ENCODE measurements at regions not wholly inside any gene's neighbourhood (a gene's known extent, or its start where the extent isn't known, plus 50 kb on each side); places are given as distances from the start of the nearest gene placed in this dataset.

DNA sequence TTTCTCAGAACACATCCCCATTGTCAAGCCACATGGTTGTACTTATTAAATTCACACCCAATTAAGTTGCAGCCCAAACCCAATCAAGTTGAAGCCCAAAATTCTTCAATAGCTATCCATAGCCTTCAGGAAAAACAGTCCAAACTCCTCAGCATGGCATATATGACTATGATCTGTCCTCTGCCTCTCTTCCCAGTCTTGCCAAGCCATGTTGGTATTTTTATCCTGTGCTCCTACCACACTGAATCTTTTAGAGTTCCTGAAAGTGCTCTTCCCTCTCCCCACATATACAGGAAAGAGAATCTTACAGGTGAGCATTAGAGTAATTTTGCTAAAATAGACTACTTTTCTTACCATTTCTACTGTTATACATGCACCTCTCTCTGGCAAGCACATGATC, 834.9 kb downstream of the RPS29 start:
- Histone ChIP-seq H3K9me3 (no peaks in the 10 kb centered on the region), H3K4me3 (no peak overlapping the region), H3K36me3 (no peaks in the 10 kb centered on the region), H3K4me1 (ENCODE audit: insufficient read depth) (no peaks in the 10 kb centered on the region), H3K27me3 (no peaks in the 10 kb centered on the region), H3K27ac (no peak overlapping the region)
- TF ChIP-seq, protein P1, sequence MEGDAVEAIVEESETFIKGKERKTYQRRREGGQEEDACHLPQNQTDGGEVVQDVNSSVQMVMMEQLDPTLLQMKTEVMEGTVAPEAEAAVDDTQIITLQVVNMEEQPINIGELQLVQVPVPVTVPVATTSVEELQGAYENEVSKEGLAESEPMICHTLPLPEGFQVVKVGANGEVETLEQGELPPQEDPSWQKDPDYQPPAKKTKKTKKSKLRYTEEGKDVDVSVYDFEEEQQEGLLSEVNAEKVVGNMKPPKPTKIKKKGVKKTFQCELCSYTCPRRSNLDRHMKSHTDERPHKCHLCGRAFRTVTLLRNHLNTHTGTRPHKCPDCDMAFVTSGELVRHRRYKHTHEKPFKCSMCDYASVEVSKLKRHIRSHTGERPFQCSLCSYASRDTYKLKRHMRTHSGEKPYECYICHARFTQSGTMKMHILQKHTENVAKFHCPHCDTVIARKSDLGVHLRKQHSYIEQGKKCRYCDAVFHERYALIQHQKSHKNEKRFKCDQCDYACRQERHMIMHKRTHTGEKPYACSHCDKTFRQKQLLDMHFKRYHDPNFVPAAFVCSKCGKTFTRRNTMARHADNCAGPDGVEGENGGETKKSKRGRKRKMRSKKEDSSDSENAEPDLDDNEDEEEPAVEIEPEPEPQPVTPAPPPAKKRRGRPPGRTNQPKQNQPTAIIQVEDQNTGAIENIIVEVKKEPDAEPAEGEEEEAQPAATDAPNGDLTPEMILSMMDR (IDR thresholded peaks at IDR 0.05): no peak
- TF ChIP-seq EP300 (IDR thresholded peaks at IDR 0.05) (no peak), POLR2A (IDR thresholded peaks at IDR 0.05) (no peak)
- no peak for DNase-seq
- intact Hi-C loops (cut with DNase I): no loop called here

DNA sequence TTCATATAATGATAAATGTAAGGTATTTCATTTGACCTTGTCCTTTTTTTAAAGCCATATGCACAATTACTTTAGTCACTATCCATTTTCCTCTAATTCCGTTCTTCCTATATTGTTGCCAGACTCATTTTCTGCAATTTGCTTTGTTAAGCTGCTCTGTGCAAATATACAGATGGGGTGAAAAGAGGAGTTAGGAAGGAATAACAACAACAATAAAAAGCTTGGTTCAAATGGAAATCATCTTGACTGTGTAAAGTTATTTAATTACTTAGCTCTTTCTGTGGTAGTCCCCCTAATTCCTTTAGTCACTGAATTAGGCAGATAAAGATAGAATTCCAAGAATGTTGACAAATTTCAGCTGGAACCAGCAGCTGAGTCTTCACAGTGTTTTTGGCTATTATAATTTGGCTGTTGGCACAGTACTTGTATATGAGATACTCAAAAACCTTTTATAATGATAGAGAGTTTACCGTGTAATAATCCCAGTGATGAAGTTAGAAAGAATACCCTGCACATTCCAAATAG, 838.0 kb downstream of the RPS29 start:
- H3K27ac ChIP-seq: no peak overlapping the region
- H3K4me3 ChIP-seq: no peak overlapping the region
- TF ChIP-seq, protein P1 (IDR thresholded peaks at IDR 0.05): no peak
- TF ChIP-seq POLR2A (IDR thresholded peaks at IDR 0.05): no peak
- TF ChIP-seq EP300 (IDR thresholded peaks at IDR 0.05): no peak
- no peaks in the 10 kb centered on the region for H3K27me3 ChIP-seq
- intact Hi-C loops (cut with DNase I): no loop called here
- no peak for DNase-seq
- no peaks in the 10 kb centered on the region for H3K4me1 ChIP-seq (ENCODE audit: insufficient read depth)
- no peaks in the 10 kb centered on the region for H3K36me3 ChIP-seq
- no peaks in the 10 kb centered on the region for H3K9me3 ChIP-seq
- WGBS, 3 donors: 4 to 13% (median 13%) methylated on average over 2 of the region's 2 CpGs

DNA sequence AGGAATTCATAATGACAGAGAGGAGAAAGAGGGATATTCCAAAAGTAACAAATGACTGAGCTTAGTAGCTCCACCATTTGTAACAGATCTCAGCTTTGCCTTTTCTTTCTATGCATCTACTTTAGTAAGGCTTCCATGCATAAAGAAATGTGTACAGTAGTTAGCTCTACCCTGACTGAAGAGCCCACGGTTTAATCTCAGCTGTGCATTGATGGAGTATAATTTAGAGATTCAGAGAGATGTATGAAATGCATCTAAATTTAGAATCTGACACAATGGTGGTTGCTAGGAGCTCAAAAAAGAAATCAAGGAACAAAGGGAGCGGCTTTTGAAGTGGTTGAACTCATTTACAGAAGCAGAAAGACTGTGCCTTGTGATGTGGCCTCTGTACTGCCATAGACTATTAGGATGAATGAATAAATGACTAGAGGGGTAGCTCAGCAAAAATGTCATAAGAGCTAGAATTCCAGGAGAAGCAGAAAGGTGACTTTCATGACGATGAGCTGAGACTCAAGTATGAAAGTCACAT, 838.6 kb downstream of the RPS29 start:
- 77 to 81% (median 80%) methylated on average over 3 of the region's 3 CpGs for WGBS, 3 donors
- Histone ChIP-seq H3K4me1 (ENCODE audit: insufficient read depth) (no peaks in the 10 kb centered on the region), H3K9me3 (no peaks in the 10 kb centered on the region), H3K36me3 (no peaks in the 10 kb centered on the region), H3K27ac (no peak overlapping the region), H3K4me3 (no peak overlapping the region), H3K27me3 (no peaks in the 10 kb centered on the region)
- intact Hi-C loops (cut with DNase I): no loop called here
- no peak for DNase-seq
- no peak for TF ChIP-seq EP300 (IDR thresholded peaks at IDR 0.05)
- TF ChIP-seq, protein P1 (IDR thresholded peaks at IDR 0.05): no peak
- no peak for TF ChIP-seq POLR2A (IDR thresholded peaks at IDR 0.05)

DNA sequence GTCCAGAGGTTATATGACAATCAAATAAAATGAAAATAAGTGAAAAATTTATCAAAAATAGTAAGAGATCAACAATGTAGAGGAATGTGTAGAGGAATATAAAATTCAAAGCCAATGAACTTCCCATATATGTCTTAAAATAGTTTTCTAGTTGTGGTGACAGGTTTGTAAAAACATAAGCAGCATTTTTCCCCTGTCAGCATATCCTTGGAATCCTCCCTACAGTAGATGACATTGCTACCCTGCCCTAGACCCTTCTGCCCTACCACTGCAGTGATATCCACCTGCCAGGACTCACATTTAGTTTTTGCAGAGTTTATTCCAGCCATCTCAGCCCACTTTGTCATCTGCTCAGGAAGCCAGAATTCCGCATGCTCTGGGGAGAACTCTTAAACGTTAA, 842.0 kb downstream of the RPS29 start:
- intact Hi-C loops (cut with DNase I): no loop called here
- Histone ChIP-seq H3K27ac (no peak overlapping the region), H3K4me1 (ENCODE audit: insufficient read depth) (no peaks in the 10 kb centered on the region), H3K27me3 (no peaks in the 10 kb centered on the region), H3K36me3 (no peaks in the 10 kb centered on the region), H3K4me3 (no peak overlapping the region), H3K9me3 (no peaks in the 10 kb centered on the region)
- 9 to 27% (median 24%) methylated on average over 2 of the region's 2 CpGs for WGBS, 3 donors
- TF ChIP-seq, protein P1 (IDR thresholded peaks at IDR 0.05): no peak
- no peak for TF ChIP-seq EP300 (IDR thresholded peaks at IDR 0.05)
- no peak for TF ChIP-seq POLR2A (IDR thresholded peaks at IDR 0.05)
- no peak for DNase-seq

All from ovary (tissue), 7 donors.